HepG2 (cell line): ENCODE measurements at regions not wholly inside any gene's neighbourhood (a gene's known extent, or its start where the extent isn't known, plus 50 kb on each side); places are given as distances from the start of the nearest gene placed in this dataset.

Source experiments
- ATAC-seq: fragments of 200-7000 bp; cut with Tn5 transposase; 3 replicates; pipeline ENCODE4 v1.9.1; 2020; ENCODE audit warnings: mild to moderate bottlenecking, moderate library complexity
- BruUV-seq: library from RNA; stranded (reverse); fragments of 400-500 nt; replicated peaks from 2 replicates; lab custom pipeline; 2021; lab: Mats Ljungman, UMichigan
- CTCF ChIA-PET: fragments of 300-600 bp; formaldehyde crosslinking; extraction: SDS; loops from one replicate; lab custom pipeline; 2021; ENCODE audit warnings: low total read pairs, inconsistent platforms, low intra/inter-chr PET ratio; lab: Yijun Ruan, JAX
- POLR2A ChIA-PET: fragments of 350-600 bp; sonication (Branson Sonifier 250); formaldehyde crosslinking; loops from one replicate; lab custom pipeline; 2020; ENCODE audit warnings: antibody characterized with exemption, inconsistent platforms; lab: Yijun Ruan, JAX
- DNase-seq: peaks from one replicate; pipeline ENCODE4 v3.0.0-alpha.2; 2015; ENCODE audit warnings: low spot score
- FAIRE-seq: peaks from 3 replicates; lab custom pipeline; 2011; peaks lifted over from hg19 to GRCh38; lab: Jason Lieb, UNC
- H2AFZ ChIP-seq: one replicate; pipeline ENCODE4 v1.6.1; 2011; ENCODE audit warnings: low read length, inconsistent platforms
- H3K27ac ChIP-seq: fragments of 300-600 bp; 3 replicates; pipeline ENCODE4 v1.8.0; 2011; ENCODE audit warnings: mixed run types, mild to moderate bottlenecking, mixed read lengths, low read length, inconsistent platforms; ENCODE audit not compliant: insufficient read depth; ENCODE audit errors: extremely low read length
- H3K27me3 ChIP-seq, 2 experiments: fragments of 200-600 bp in 1 of 2; 2 replicates in 1 of 2; 3 replicates in 1 of 2; pipeline versions ENCODE4 v1.6.0 to v1.8.0; 2011; ENCODE audit warnings: low read length in 2 of 2, mild to moderate bottlenecking in 2 of 2, moderate library complexity in 2 of 2, inconsistent platforms in 1 of 2; ENCODE audit not compliant: insufficient read depth in 2 of 2, control insufficient read depth in 1 of 2
- H3K36me3 ChIP-seq, 2 experiments: fragments of 200-600 bp in 1 of 2; replicated peaks in 1 of 2; 2 replicates in 1 of 2; 3 replicates in 1 of 2; pipeline versions ENCODE4 v1.5.1 to v1.8.0; 2011; ENCODE audit warnings: low read length in 2 of 2, inconsistent platforms in 1 of 2; ENCODE audit not compliant: insufficient read depth in 2 of 2, control insufficient read depth in 1 of 2
- H3K4me1 ChIP-seq: 2 replicates; pipeline ENCODE4 v1.5.1; 2012; ENCODE audit warnings: low read length, inconsistent platforms; ENCODE audit not compliant: insufficient read depth
- H3K4me2 ChIP-seq: 2 replicates; pipeline ENCODE4 v1.6.0; 2011; ENCODE audit warnings: low read depth, low read length, inconsistent platforms
- H3K4me3 ChIP-seq, 3 experiments: fragments of 200-600 bp in 1 of 3; sonication (generic), shearing (Covaris generic) in 1 of 3; replicated peaks in 1 of 3; 2 replicates each; pipeline ENCODE4 v1.5.1; 2011 to 2016; ENCODE audit warnings: low read length in 3 of 3, inconsistent platforms in 2 of 3, low read depth in 2 of 3, mild to moderate bottlenecking in 2 of 3, control low read depth in 1 of 3, mixed read lengths in 1 of 3; ENCODE audit not compliant: insufficient read depth in 1 of 3
- H3K79me2 ChIP-seq: one replicate; pipeline ENCODE4 v1.6.1; 2011; ENCODE audit warnings: low read length, inconsistent platforms; ENCODE audit not compliant: insufficient read depth
- H3K9ac ChIP-seq: 2 replicates; pipeline ENCODE4 v1.6.0; 2011; ENCODE audit warnings: mild to moderate bottlenecking, low read depth, low read length, inconsistent platforms; ENCODE audit not compliant: insufficient read depth
- H3K9me3 ChIP-seq: 2 replicates; pipeline ENCODE4 v1.5.1; 2012; ENCODE audit warnings: mild to moderate bottlenecking, low read length
- H4K20me1 ChIP-seq: 2 replicates; pipeline ENCODE4 v1.6.0; 2011; ENCODE audit warnings: inconsistent platforms, mild to moderate bottlenecking, low read length, moderate library complexity; ENCODE audit not compliant: insufficient read depth
- ASH2L ChIP-seq: fragments of 300-600, 200-600 bp; sonication (generic); IDR thresholded peaks from 2 replicates; pipeline ENCODE4 v1.7.0; 2017; ENCODE audit warnings: low read depth, mild to moderate bottlenecking, moderate library complexity, mixed read lengths, low read length; ENCODE audit not compliant: insufficient read length
- KDM6A ChIP-seq: IDR thresholded peaks from 2 replicates; pipeline ENCODE4 v1.6.1; 2016; ENCODE audit warnings: low read depth
- KLF11 ChIP-seq: IDR thresholded peaks from 2 replicates; pipeline ENCODE4 v1.6.1; 2016; ENCODE audit warnings: missing compliant biosample characterization
- MYC ChIP-seq: sonication (generic); formaldehyde crosslinking; IDR thresholded peaks from 2 replicates; pipeline ENCODE4 v1.9.0; 2021; ENCODE audit warnings: missing genetic modification reagents, borderline replicate concordance
- SATB2 ChIP-seq: sonication (generic); formaldehyde crosslinking; IDR thresholded peaks from 2 replicates; pipeline ENCODE4 v1.5.0; 2020; ENCODE audit warnings: missing genetic modification reagents
- SNRNP70 ChIP-seq: fragments of 200-400 bp; formaldehyde crosslinking; IDR thresholded peaks from 2 replicates; pipeline ENCODE4 v1.6.1; 2017; ENCODE audit warnings: mild to moderate bottlenecking, low read depth, low read length, moderate library complexity
- SP1 ChIP-seq, 2 experiments: fragments of 450-650 bp in 1 of 2; sonication (generic) in 1 of 2; formaldehyde crosslinking in 1 of 2; IDR thresholded peaks; 2 replicates each; pipeline versions ENCODE4 v1.4.0 to v1.6.1; 2016 to 2020; ENCODE audit warnings: missing genetic modification reagents in 1 of 2
- ZMAT3 ChIP-seq: sonication (generic); formaldehyde crosslinking; conservative IDR thresholded peaks from 2 replicates; pipeline ENCODE4 v1.7.0; 2021; ENCODE audit warnings: missing genetic modification reagents
- ZNF446 ChIP-seq: sonication (generic); formaldehyde crosslinking; IDR thresholded peaks from 2 replicates; pipeline ENCODE4 v1.5.0; 2020; ENCODE audit warnings: mild to moderate bottlenecking, missing genetic modification reagents
- WGBS: methylation state at CpG from one replicate; pipeline ENCODE4 v1.1.6; 2017; ENCODE audit warnings: low lambda C conversion rate; 5-methylcytosine and 5-hydroxymethylcytosine counted together
- in situ Hi-C: cut with HindIII; loops from 2 replicates; pipeline ENCODE4 v1.10.0; 2017; ENCODE audit warnings: low pct_unique_long_range_greater_than_20kb; ENCODE audit not compliant: extremely low pct_ligation_motif_present
- intact Hi-C: fragments of 100-400 bp; cut with micrococcal nuclease; formaldehyde crosslinking; loops from one replicate; pipeline ENCODE4 v1.10.0; 2022; ENCODE audit not compliant: unreplicated experiment
- TF ChIP-seq, protein P1 (sequence below): sonication (generic); formaldehyde crosslinking; IDR thresholded peaks from 2 replicates; pipeline ENCODE4 v1.5.0; 2020; ENCODE audit warnings: mild to moderate bottlenecking, missing genetic modification reagents, moderate library complexity
- TF ChIP-seq, protein P2 (sequence below): IDR thresholded peaks from 2 replicates; pipeline ENCODE4 v1.6.1; 2016; ENCODE audit warnings: missing biosample characterization, missing genetic modification reagents, low read depth
- TF ChIP-seq, protein P3 (sequence below): sonication (generic); formaldehyde crosslinking; IDR thresholded peaks from 2 replicates; pipeline ENCODE4 v1.4.0; 2020; ENCODE audit warnings: missing genetic modification reagents

DNA sequence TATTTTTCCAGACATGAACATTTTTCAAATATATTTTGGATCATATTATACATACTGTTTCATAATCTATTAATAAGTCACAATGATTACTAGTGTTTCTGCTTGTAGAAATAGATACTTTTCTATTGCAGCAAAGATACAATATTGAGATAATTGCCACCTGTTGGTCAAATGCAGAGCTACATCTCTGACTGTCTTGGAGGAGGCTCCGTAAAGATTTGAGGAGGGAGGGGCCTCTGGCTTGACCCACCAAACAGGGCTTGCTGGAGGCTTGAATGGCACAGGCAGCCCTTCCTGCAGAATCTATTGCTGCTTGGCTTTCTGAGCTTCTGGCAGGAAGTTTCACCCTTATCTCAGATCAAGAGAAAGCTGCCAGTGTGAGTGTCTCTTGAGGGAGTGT, 99.3 kb upstream of the ARMCX2 start:
- ATAC-seq = peak; percentile 47; the same call in 1 of the 3 replicates
- BruUV-seq = no TSS peak
- TF ChIP-seq KDM6A (CRISPR knock-in tag) = no peak
- TF ChIP-seq, protein P1, sequence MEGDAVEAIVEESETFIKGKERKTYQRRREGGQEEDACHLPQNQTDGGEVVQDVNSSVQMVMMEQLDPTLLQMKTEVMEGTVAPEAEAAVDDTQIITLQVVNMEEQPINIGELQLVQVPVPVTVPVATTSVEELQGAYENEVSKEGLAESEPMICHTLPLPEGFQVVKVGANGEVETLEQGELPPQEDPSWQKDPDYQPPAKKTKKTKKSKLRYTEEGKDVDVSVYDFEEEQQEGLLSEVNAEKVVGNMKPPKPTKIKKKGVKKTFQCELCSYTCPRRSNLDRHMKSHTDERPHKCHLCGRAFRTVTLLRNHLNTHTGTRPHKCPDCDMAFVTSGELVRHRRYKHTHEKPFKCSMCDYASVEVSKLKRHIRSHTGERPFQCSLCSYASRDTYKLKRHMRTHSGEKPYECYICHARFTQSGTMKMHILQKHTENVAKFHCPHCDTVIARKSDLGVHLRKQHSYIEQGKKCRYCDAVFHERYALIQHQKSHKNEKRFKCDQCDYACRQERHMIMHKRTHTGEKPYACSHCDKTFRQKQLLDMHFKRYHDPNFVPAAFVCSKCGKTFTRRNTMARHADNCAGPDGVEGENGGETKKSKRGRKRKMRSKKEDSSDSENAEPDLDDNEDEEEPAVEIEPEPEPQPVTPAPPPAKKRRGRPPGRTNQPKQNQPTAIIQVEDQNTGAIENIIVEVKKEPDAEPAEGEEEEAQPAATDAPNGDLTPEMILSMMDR (CRISPR knock-in tag) = peak; percentile 30; the same call in 1 of the 2 replicates
- TF ChIP-seq MYC (CRISPR knock-in tag) = no peak
- no peak for TF ChIP-seq SATB2 (CRISPR knock-in tag)
- TF ChIP-seq, all 625 proteins: peak for 1
- no peak overlapping the region for H2AFZ ChIP-seq
- ChIA-PET CTCF (interaction anchor here (1.2 kb wide), 1 partner anchor 163 kb away, joined by 4 read pairs; no protein-coding TSS in a partner anchor), POLR2A (no interaction called here)
- H4K20me1 ChIP-seq = no peaks in the 10 kb centered on the region
- no peak overlapping the region for H3K27ac ChIP-seq
- DNase-seq = peak; percentile 2
- H3K9ac ChIP-seq = no peak overlapping the region
- intact Hi-C loops (loop anchor here (5.0 kb wide), 1 partner anchor 162 kb away; no protein-coding TSS in a partner anchor), in situ Hi-C loops (no loop called here)
- no peaks in the 10 kb centered on the region for H3K79me2 ChIP-seq
- no peak overlapping the region for H3K4me2 ChIP-seq
- no peak overlapping the region for H3K4me3 ChIP-seq
- H3K36me3 ChIP-seq = no peaks in the 10 kb centered on the region
- no peaks in the 10 kb centered on the region for H3K27me3 ChIP-seq
- no peaks in the 10 kb centered on the region for H3K4me1 ChIP-seq
- no CpG with 5 or more reads among the region's 1 CpG for WGBS
- H3K9me3 ChIP-seq = no peaks in the 10 kb centered on the region
- peak; percentile 57 for FAIRE-seq

DNA sequence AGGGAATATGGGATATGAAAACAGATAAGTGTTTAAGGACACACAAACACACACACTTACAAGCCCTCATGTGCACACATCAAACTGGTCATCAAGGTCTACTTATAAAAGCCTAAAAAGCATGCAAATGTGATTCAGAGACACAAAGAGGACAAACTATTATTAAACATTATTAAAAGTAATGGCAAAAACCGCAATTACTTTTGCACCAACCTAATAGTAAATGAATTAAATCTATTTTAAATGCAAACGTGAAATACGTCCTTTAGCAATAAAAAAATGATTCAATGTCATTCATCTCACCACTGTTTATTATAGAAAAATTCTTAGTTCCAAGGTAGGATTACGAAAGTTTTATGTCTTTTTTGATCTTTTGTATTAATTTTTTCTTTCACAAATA, 91.1 kb upstream of the ARMCX2 start:
- Histone ChIP-seq H3K4me1 (no peaks in the 10 kb centered on the region), H3K27me3 (no peaks in the 10 kb centered on the region), H3K4me2 (no peak overlapping the region), H3K79me2 (no peaks in the 10 kb centered on the region), H3K36me3 (no peaks in the 10 kb centered on the region), H3K27ac (no peak overlapping the region), H4K20me1 (no peaks in the 10 kb centered on the region), H3K9ac (no peak overlapping the region), H3K9me3 (no peaks in the 10 kb centered on the region), H3K4me3 (no peak overlapping the region), H2AFZ (no peak overlapping the region)
- BruUV-seq = no TSS peak
- POLR2A ChIA-PET = no interaction called here
- FAIRE-seq (no peak), DNase-seq (no peak), ATAC-seq (no peak)
- 1% methylated on average over 4 of the region's 4 CpGs for WGBS
- intact Hi-C loops (no loop called here), in situ Hi-C loops (no loop called here)
- CTCF ChIA-PET = no interaction called here
- TF ChIP-seq ASH2L (no peak), KLF11 (CRISPR knock-in tag) (no peak), SNRNP70 (no peak), ZNF446 (CRISPR knock-in tag) (no peak), SP1 (IDR thresholded peaks at IDR 0.05) (no peak), SP1 (CRISPR knock-in tag; IDR thresholded peaks at IDR 0.05) (no peak), ZMAT3 (CRISPR knock-in tag) (no peak)
- TF ChIP-seq, protein P2, sequence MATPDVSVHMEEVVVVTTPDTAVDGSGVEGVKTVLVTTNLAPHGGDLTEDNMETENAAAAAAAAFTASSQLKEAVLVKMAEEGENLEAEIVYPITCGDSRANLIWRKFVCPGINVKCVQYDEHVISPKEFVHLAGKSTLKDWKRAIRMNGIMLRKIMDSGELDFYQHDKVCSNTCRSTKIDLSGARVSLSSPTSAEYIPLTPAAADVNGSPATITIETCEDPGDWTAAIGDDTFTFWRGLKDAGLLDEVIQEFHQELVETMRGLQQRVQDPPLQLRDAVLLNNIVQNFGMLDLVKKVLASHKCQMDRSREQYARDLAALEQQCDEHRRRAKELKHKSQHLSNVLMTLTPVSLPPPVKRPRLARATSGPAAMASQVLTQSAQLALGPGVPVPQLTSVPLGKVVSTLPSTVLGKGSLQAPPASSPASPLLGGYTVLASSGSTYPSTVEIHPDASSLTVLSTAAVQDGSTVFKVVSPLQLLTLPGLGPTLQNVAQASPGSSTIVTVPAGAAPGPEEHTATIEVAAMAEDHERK (CRISPR knock-in tag) = no peak
- TF ChIP-seq, protein P3, sequence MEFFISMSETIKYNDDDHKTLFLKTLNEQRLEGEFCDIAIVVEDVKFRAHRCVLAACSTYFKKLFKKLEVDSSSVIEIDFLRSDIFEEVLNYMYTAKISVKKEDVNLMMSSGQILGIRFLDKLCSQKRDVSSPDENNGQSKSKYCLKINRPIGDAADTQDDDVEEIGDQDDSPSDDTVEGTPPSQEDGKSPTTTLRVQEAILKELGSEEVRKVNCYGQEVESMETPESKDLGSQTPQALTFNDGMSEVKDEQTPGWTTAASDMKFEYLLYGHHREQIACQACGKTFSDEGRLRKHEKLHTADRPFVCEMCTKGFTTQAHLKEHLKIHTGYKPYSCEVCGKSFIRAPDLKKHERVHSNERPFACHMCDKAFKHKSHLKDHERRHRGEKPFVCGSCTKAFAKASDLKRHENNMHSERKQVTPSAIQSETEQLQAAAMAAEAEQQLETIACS = no peak
